Right atrium auricular region (tissue), 2 donors: ENCODE measurements at regions not wholly inside any gene's neighbourhood (a gene's known extent, or its start where the extent isn't known, plus 50 kb on each side); places are given as distances from the start of the nearest gene placed in this dataset.
"Not testable (repeated sequence)": the region's sequence is repeated elsewhere in the genome, so short reads cannot be mapped to it uniquely, and the experiment has no call there.

ENCODE experiments used
- DNase-seq: peaks from one replicate; pipeline ENCODE4 v3.0.0-alpha.2; 2019; ENCODE audit warnings: low spot score
- H3K27ac ChIP-seq, 2 donors: fragments of 200-600 bp; sonication (generic); 1 replicate in 1 of 2; 2 replicates in 1 of 2; pipeline ENCODE4 v1.5.1; 2016 to 2019
- H3K27me3 ChIP-seq, 2 donors: fragments of 200-600 bp; sonication (generic); one replicate each; pipeline versions ENCODE4 v1.5.1 to v1.6.0; 2017 to 2019
- H3K36me3 ChIP-seq: fragments of 200-600 bp; sonication (generic); one replicate; pipeline ENCODE4 v1.5.1; 2016
- H3K4me1 ChIP-seq, 2 donors: fragments of 200-600 bp; sonication (generic); one replicate each; pipeline versions ENCODE4 v1.5.1 to v1.6.0; 2017 to 2019
- H3K4me3 ChIP-seq, 2 donors: fragments of 200-600 bp; sonication (generic); 1 replicate in 1 of 2; 2 replicates in 1 of 2; pipeline ENCODE4 v1.5.1; 2017 to 2019; ENCODE audit warnings: mild to moderate bottlenecking in 1 of 2, moderate library complexity in 1 of 2
- H3K9me3 ChIP-seq, 2 donors: fragments of 200-600 bp; sonication (generic); one replicate each; pipeline ENCODE4 v1.5.1; 2019
- CTCF ChIP-seq, 2 donors: fragments of 200-600 bp; sonication (generic); IDR thresholded peaks; one replicate each; pipeline ENCODE4 v1.5.1; 2019; ENCODE audit warnings: antibody characterized with exemption in 2 of 2

GRCh38 chr20:6663751-6664388 lies 103.6 kb upstream of the BMP2 start:
- no peak for TF ChIP-seq CTCF (IDR thresholded peaks at IDR 0.05)
- no peaks in the 10 kb centered on the region for H3K36me3 ChIP-seq
- no peak for DNase-seq
- H3K27me3 ChIP-seq: no peaks in the 10 kb centered on the region
- H3K4me3 ChIP-seq: no peak overlapping the region
- H3K4me1 ChIP-seq: no peaks in the 10 kb centered on the region
- no peak overlapping the region for H3K27ac ChIP-seq
- H3K9me3 ChIP-seq: peaks cover 0 to 7% of the 10 kb centered on the region in 2 donors

GRCh38 chr20:6663104-6663503 lies 104.4 kb upstream of the BMP2 start:
- Histone ChIP-seq H3K4me1 (no peaks in the 10 kb centered on the region), H3K27ac (no peak overlapping the region), H3K9me3 (peaks cover 0 to 7% of the 10 kb centered on the region in 2 donors), H3K36me3 (no peaks in the 10 kb centered on the region), H3K27me3 (no peaks in the 10 kb centered on the region), H3K4me3 (no peak overlapping the region)
- no peak for TF ChIP-seq CTCF (IDR thresholded peaks at IDR 0.05)
- DNase-seq: no peak

GRCh38 chr20:6662309-6662708 lies 105.2 kb upstream of the BMP2 start:
- DNase-seq: no peak
- peaks cover 0 to 7% of the 10 kb centered on the region in 2 donors for H3K9me3 ChIP-seq
- no peaks in the 10 kb centered on the region for H3K4me1 ChIP-seq
- H3K36me3 ChIP-seq: no peaks in the 10 kb centered on the region
- no peak overlapping the region for H3K27ac ChIP-seq
- no peak for TF ChIP-seq CTCF (IDR thresholded peaks at IDR 0.05)
- no peak overlapping the region for H3K4me3 ChIP-seq
- H3K27me3 ChIP-seq: no peaks in the 10 kb centered on the region

- Histone ChIP-seq H3K4me3 (no peak overlapping the region), H3K36me3 (no peaks in the 10 kb centered on the region), H3K9me3 (peaks cover 0 to 7% of the 10 kb centered on the region in 2 donors), H3K4me1 (no peaks in the 10 kb centered on the region), H3K27me3 (no peaks in the 10 kb centered on the region), H3K27ac (no peak overlapping the region)
- DNase-seq: no peak
- TF ChIP-seq CTCF (IDR thresholded peaks at IDR 0.05): no peak
These were observed 107.0 kb upstream of the BMP2 start for GRCh38 chr20:6660441-6660840.

- H3K27me3 ChIP-seq, DNase-seq, H3K9me3 ChIP-seq, H3K27ac ChIP-seq, H3K4me3 ChIP-seq, H3K4me1 ChIP-seq, H3K36me3 ChIP-seq: not testable (repeated sequence)
These were observed 108.6 kb upstream of the BMP2 start for GRCh38 chr20:6658909-6659308.

- DNase-seq: no peak
- Histone ChIP-seq H3K9me3 (no peaks in the 10 kb centered on the region), H3K36me3 (no peaks in the 10 kb centered on the region), H3K4me1 (no peaks in the 10 kb centered on the region), H3K4me3 (no peak overlapping the region), H3K27me3 (no peaks in the 10 kb centered on the region), H3K27ac (no peak overlapping the region)
- no peak for TF ChIP-seq CTCF (IDR thresholded peaks at IDR 0.05)
These were observed 109.6 kb upstream of the BMP2 start for GRCh38 chr20:6657904-6658303.
